G401 (cell line): ENCODE measurements at regions not wholly inside any gene's neighbourhood (a gene's known extent, or its start where the extent isn't known, plus 50 kb on each side); places are given as distances from the start of the nearest gene placed in this dataset.
"Not testable (repeated sequence)": the region's sequence is repeated elsewhere in the genome, so short reads cannot be mapped to it uniquely, and the experiment has no call there.

Source experiments
- DNase-seq: peaks from one replicate; pipeline ENCODE4 v3.0.0-alpha.2; 2015; ENCODE audit warnings: low spot score
- in situ Hi-C: cut with HindIII; loops from 2 replicates; pipeline ENCODE4 v1.10.0; 2016; ENCODE audit warnings: low sequenced_read_pairs, mixed read lengths

GRCh38 chr7:149579365-149579764, 81.8 kb upstream of the ZNF746 start:
- in situ Hi-C loops = not testable (repeated sequence)

GRCh38 chr7:149574428-149574827, 76.8 kb upstream of the ZNF746 start:
- in situ Hi-C loops, DNase-seq: not testable (repeated sequence)

More at GRCh38 chr7:149579365-149579764, 81.8 kb upstream of the ZNF746 start:
- DNase-seq = not testable (repeated sequence)

- DNase-seq = no peak
- in situ Hi-C loops = no loop called here
These were observed 75.9 kb upstream of the ZNF746 start for GRCh38 chr7:149573519-149573918.

- in situ Hi-C loops, DNase-seq: not testable (repeated sequence)
These were observed 75.3 kb upstream of the ZNF746 start for GRCh38 chr7:149572920-149573319.

- in situ Hi-C loops = no loop called here
- no peak for DNase-seq
These were observed 73.2 kb upstream of the ZNF746 start for GRCh38 chr7:149570784-149571183.

DNA sequence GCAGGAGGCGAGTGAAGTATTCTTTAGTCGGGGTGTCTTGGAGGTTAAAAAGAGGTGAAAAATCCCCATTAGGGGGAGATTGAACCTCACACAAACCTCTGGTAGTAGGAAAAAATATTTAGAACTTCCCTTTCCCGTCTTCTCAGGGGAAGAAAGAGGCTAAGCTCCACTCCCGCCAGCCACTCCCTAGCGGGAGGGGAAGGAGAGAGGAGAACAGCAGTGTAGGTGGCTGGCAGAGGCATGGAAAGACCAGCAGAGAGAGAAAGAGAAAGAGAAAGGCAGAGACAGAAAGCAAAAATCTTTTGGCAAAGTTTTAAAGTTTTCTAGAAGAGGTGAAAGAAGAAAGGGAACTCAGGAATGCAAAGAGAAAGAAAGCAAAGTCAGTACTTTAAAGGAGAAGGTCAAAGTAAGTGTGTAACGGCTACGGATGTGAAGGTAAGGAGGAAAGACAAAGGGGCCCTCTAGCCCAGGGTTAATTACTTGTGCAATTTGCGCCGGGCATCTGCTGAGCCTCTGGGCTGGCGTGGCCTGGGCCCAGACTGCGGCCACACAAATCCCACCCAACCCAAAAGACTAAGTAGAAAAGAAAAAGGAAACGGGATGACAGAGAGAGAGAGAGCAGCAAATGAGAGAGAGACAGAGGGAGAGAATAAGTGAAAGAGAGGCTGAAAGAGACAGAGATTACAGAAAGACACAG, 72.3 kb upstream of the ZNF746 start:
- in situ Hi-C loops = no loop called here
- DNase-seq = no peak

GRCh38 chr7:149569025-149569725, 71.6 kb upstream of the ZNF746 start:
- DNase-seq = no peak
- in situ Hi-C loops = no loop called here

- in situ Hi-C loops = no loop called here
- DNase-seq = no peak
These were observed 70.6 kb upstream of the ZNF746 start for GRCh38 chr7:149568218-149568617.

- in situ Hi-C loops = no loop called here
- DNase-seq = no peak
These were observed 68.5 kb upstream of the ZNF746 start for GRCh38 chr7:149566103-149566502.

DNA sequence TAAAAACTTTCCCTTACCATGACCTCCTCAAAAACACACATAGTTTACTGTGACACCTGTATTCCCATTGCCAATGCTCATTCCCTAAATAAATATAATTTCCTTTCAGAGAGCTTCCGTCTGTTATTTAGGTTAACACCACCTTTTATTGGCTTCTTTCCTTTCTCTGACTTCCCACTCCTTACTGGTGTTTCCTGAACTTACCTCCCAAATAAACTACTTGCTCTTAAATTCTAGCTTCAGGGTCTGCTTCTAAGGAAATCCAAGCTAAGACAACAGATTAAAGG, 67.4 kb upstream of the ZNF746 start:
- in situ Hi-C loops = no loop called here
- no peak for DNase-seq

GRCh38 chr7:149564340-149565095, 66.9 kb upstream of the ZNF746 start:
- in situ Hi-C loops = no loop called here
- peak; percentile 65 for DNase-seq

DNA sequence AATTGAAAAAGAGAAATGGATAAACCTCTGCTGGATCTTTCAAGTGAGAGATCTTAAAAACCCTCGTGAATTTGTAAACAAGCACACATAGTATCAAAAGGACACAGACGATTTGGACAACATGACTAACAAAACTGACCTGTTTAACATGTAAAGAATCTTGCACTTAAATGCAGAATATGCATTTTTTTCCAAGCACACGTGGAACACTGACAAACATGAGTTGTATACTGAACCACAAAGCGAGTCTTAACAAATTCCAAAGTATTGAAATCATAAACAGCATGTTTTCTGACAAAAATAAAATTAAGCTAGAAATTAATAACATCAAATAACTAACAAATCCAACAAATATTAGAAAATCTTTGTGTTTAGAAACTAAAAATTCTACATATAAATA, 65.0 kb upstream of the ZNF746 start:
- DNase-seq = no peak
- in situ Hi-C loops = no loop called here

DNA sequence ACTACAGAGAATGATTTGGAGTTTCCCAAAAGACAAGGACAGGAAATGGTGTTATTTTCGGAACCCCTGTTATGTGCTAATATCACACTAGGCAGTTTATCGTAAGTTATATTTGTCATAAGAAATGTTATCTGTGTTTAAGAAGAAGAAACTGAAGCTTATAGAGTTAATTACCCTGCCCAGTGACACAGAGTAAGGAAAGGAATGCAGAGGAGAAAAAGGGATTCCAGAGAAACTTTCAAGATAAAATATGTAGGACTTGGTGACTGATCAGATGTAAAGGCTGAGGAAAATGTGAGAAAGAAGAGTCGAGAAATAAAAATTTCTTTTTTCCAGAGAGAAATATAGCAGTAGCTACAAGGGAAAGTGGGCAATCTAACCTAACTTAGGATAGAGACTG, 63.5 kb upstream of the ZNF746 start:
- in situ Hi-C loops = no loop called here
- DNase-seq = no peak

DNA sequence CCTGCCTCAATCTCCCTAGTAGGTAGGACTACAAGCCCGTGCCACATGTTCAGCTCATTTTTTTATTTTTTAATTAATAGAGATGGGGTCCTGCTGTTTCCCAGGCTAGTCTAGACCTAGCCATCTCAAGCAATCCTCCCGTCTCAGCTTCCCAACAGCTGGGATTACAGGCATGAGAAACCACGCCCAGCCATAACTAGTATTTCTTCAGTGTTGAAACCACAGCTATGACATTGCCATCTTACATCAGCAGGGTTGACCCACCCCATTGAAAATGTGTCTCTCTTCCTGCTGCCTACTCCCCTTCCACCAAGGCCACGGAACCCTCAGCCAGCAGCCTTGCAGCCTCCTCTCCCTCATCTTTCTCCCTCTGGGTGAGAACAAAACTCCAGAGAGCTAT, 62.1 kb upstream of the ZNF746 start:
- in situ Hi-C loops = no loop called here
- no peak for DNase-seq

GRCh38 chr7:149558149-149558861, 60.7 kb upstream of the ZNF746 start:
- in situ Hi-C loops = no loop called here
- no peak for DNase-seq

- in situ Hi-C loops, DNase-seq: not testable (repeated sequence)
These were observed 58.9 kb upstream of the ZNF746 start for GRCh38 chr7:149556525-149556924.

GRCh38 chr7:149554821-149555220, 57.2 kb upstream of the ZNF746 start:
- DNase-seq, in situ Hi-C loops: not testable (repeated sequence)

- DNase-seq, in situ Hi-C loops: not testable (repeated sequence)
These were observed 56.4 kb upstream of the ZNF746 start for GRCh38 chr7:149553991-149554390.

- in situ Hi-C loops = no loop called here
- DNase-seq = no peak
These were observed 55.2 kb upstream of the ZNF746 start for GRCh38 chr7:149552799-149553198.
